Activated CD4-positive, alpha-beta T cell treated with anti-CD3 and anti-CD28 coated beads, Interleukin-2, Interleukin-4, amounts not matched to agents 100 ng/mL and 50 ng/mL, durations not matched to agents 16 hours and 8 hours (primary cell): ENCODE measurements at regions not wholly inside any gene's neighbourhood (a gene's known extent, or its start where the extent isn't known, plus 50 kb on each side); places are given as distances from the start of the nearest gene placed in this dataset.
"Not testable (repeated sequence)": the region's sequence is repeated elsewhere in the genome, so short reads cannot be mapped to it uniquely, and the experiment has no call there.

Source experiments
- DNase-seq: peaks from one replicate; pipeline ENCODE4 v3.0.0-alpha.2; 2020; ENCODE audit warnings: low spot score

DNA sequence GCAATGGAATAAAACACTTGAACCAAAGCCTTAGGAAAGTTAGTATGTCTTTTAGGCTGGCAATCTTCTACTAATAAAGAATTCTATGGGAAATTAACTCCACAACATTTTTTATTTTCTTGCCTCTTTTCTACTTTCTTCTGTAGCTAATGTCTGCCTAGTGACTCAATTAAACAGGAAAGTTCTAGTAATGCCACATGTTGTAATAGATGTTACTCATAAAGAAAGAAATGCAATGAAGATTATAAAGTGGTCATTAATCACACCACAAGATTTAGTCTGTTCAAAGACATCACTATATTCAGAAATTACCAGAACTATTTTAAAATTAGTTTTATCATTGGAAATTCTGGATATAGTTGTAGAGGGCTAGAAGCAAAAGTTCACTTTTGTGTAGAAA, 329.7 kb downstream of the SI start:
- no peak for DNase-seq

- DNase-seq, result no peak
Measured at GRCh38 chr3:164741869-164742268, 336.4 kb downstream of the SI start.

DNA sequence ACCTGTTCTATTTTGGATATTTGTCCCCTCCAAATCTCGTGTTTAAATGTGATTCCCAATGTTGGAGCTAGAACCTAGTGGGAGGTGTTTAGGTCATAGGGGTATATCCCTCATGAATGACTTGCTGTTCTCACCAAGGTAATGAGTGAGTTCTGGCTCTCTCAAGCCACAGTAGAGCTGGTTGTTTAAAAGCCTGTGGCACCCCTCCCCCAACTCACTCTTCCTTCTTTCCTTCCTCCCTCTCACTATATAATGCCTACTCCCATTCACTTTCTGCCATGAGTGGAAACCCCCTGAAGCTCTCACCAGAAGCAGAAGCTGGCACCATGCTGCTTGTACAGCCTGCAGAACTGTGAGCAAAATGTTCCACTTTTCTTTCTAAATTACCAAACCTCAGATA, 341.1 kb downstream of the SI start:
- no peak for DNase-seq

- DNase-seq, result no peak
Measured at GRCh38 chr3:164732166-164732565, 346.1 kb downstream of the SI start.

DNA sequence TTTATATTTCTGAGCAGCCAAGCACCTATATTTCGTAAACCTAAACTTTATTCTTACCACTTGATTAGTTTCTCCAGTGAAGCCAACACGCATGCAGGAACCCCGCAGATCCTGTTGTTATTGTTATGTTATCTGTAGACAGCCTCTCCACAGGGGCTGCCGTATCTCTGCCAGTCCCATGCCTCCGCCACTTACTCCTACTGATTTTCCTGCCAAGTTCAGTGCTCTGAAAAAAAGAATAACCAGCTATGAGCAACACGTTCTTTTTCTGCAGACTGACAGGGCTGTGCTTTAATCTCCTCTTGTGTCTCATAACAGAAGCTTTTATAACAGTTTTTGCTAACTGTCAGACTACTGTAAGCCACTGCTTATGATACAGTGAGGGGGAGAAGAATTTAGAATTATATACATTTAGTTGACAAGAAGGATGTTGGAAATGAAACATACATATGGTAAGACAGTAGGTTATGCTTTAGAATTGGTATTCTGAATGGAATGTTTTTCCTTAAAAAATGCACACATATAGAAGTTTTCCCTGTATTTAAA, 347.4 kb downstream of the SI start:
- no peak for DNase-seq

DNA sequence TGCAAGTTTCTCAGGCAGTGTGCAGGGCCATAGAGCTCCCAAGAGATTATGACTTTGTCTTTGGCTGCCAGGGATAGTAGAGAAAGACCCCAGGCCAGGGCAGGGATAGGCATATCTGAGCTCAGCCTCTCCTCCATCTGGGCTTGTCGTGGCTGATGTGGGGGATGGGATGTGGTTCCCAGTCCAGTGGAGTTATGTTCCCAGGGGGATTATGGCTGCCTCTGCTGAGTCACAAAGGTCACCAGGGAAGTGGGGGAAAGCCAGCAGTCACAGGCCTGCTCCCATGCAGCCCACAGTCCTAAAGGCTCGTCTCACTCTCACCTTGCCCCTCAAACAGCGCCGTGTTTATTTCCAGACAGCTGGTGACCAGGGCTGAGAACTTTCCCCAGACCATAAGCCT, 354.9 kb downstream of the SI start:
- DNase-seq, result no peak

- DNase-seq, result not testable (repeated sequence)
Measured at GRCh38 chr3:164702808-164703207, 375.5 kb downstream of the SI start.

- no peak for DNase-seq
Measured at GRCh38 chr3:164687902-164688301, 390.4 kb downstream of the SI start.

DNA sequence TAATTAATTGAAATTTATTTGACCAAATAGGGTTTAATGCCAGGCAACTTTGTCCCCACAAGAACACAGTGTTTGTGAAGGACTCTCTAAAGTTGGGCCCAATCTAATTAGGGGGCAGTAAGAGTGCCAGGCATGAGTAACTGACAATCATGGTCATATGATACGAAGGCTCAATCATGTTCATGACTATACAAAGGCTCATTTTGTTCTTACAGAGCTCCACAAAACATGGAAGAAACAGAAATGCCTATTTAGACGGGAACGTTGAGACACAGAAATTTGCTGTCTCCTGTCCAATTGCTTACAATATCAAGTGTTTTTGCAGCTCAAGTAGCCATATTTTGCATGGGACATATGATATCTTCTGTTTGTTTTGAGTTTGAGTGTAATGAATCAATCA, 391.1 kb downstream of the SI start:
- DNase-seq, result no peak

- no peak for DNase-seq
Measured at GRCh38 chr3:164683489-164683888, 394.8 kb downstream of the SI start.

GRCh38 chr3:164679245-164679644, 399.1 kb downstream of the SI start:
- no peak for DNase-seq

- DNase-seq, result no peak
Measured at GRCh38 chr3:164677317-164677716, 401.0 kb downstream of the SI start.

GRCh38 chr3:164673738-164674137, 404.6 kb downstream of the SI start:
- DNase-seq, result no peak

DNA sequence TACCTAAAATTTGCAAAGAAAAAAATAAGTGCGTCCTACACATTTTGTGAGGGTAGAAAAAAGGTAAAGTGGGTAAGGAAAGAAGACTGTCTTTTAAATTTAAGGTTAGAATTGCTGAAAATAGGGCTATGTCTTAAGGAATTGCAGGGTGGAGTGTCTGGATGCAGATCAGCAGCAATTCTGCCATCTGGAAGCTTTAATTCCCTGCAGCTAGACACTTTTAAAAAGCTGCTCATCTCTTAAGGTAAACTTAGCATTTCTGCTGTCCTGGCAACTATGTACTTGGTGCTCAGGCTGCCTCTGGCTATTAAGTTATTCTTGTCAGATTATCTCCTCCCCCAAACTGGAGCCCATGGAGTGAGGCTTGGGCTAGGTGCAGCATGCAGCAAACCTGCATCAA, 420.2 kb downstream of the SI start:
- no peak for DNase-seq

DNA sequence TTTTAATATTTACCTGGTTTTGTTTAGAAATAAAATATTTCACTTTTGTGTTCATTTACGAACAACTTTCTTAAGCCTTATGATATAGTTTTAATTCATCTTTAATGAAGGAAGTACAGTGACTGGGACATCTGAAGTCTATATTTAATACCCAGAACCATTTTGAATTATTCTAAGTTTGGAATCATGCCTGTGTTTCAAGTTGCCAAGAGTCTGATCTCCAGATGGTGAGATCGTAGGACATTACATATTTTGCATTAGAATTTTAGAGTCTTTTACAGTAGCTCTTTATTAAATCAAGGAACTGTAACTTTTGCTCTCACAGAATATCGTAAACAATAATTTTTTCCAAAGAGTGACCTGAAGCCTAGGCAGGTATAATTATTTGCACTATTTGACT, 420.7 kb downstream of the SI start:
- DNase-seq, result no peak

DNA sequence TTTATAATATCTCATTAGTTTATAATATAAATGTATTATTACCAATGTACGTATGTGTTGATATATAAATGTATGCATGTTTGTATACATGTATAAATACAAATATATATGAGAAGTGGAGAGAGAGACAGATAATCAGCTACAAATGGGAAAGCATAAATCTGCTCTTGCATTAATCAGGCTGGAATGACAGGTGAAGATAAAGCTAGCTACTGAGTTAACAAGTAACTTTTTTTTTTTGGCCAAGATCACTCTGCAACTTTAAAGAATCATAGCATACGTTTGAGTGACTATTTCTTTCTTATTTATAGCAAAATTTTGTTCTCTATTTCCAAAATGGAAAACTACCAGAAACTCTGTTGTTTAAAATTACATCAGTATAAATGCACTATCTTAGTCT, 422.8 kb downstream of the SI start:
- DNase-seq, result no peak

GRCh38 chr3:164641071-164641470, 437.2 kb downstream of the SI start:
- DNase-seq, result no peak

- no peak for DNase-seq
Measured at GRCh38 chr3:164640591-164640990, 437.7 kb downstream of the SI start.

GRCh38 chr3:164620956-164621355, 457.3 kb downstream of the SI start:
- DNase-seq, result no peak

- no peak for DNase-seq
Measured at GRCh38 chr3:164620423-164620822, 457.9 kb downstream of the SI start.

DNA sequence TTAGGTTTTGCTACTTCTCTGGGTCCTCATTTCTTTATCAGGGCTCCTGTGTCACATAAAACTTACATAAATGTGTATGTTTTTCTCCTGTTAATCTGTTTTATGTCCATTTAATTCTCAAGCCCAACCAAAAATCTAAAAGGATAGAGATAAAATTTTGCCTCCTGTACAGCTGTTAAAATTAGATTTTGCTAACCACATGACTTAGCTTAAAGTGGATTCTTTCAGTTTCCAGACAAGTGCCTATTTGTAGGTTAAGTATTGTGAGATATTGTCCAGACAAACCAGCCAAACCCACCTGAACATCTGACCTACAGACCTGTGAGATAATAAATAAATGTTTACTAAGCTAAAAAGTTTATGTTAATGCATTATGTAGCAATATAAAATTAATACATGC, 465.5 kb downstream of the SI start:
- DNase-seq, result no peak

DNA sequence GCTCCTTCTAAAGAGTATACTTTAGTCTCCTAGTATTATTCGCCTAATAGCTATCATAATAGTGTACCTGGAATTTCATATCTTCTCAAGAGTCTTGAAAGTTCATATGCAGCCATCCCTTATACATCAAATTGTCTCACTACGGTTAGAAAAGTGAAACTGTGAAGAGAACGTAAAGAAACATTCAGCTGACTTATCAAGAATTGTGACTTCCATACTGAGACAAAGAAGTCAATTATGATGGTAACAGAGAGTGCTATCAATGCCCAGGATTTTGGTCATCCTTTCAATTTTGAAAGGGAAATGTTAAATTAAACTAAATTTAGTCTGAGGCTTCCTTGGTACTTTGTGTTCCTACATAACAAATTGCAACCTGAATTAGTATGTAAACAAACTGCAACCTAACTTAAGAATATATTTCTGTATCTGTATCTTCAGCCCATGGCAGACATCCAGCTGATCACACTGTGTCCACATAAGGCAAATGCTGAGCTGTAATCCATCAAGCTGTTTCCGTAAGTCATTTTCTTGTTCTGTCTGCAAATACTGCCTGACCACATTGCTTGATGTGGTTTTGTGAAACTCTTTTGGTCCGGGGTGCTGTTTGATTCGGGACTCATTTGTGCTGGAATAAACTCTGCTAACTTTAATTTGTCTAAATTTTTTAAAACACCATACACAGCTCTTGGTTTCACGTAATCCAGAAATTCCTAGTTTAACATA, 469.6 kb downstream of the SI start:
- no peak for DNase-seq

GRCh38 chr3:164604687-164605086, 473.6 kb downstream of the SI start:
- no peak for DNase-seq

- no peak for DNase-seq
Measured at GRCh38 chr3:164577667-164578210, 500.6 kb downstream of the SI start.
